NCI-H2171 treated with DMSO at 0.1 percent for 48 hours (cell line): ENCODE measurements at regions not wholly inside any gene's neighbourhood (a gene's known extent, or its start where the extent isn't known, plus 50 kb on each side); places are given as distances from the start of the nearest gene placed in this dataset.

Experiments used
- DNase-seq: peaks from one replicate; lab custom pipeline; 2025; lab: John Stamatoyannopoulos, UW

DNA sequence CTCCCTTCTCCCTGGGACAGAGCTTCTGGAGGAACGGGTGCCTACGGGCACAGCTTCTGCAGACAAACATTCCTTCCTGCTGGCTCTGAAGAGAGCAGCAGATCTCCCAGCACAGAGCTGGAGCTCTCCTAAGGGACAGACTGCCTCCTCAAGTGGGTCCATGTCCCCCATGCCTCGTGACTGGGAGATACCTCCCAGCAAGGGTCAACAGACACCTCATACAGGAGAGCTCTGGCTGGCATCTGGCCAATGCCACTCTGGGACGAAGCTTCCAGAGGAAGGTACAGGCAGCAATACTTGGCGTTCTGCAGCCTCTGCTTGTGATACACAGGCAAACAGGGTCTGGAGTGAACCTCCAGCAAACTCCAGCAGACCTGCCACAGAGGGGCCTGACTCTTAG is 227.9 kb downstream of the SPATA31D1 start:
- no peak for DNase-seq

DNA sequence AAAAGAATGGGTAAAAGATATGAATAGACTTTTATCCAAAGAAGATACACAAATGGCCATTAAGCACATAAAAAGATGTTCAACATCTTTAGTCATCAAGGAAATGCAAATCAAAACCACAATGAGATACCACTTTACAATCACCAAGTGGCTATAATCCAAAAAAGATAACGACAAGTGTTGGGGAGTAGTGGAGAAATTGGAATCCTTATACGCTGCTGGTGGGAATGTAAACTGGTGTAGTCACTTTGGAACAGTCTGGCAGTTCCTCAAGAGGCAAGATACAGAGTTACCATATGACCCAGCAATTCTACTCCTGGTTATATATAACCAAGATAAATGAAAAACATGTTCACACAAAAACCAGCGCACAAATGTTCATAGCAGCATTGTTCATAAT is 234.9 kb downstream of the SPATA31D1 start:
- no peak for DNase-seq

DNA sequence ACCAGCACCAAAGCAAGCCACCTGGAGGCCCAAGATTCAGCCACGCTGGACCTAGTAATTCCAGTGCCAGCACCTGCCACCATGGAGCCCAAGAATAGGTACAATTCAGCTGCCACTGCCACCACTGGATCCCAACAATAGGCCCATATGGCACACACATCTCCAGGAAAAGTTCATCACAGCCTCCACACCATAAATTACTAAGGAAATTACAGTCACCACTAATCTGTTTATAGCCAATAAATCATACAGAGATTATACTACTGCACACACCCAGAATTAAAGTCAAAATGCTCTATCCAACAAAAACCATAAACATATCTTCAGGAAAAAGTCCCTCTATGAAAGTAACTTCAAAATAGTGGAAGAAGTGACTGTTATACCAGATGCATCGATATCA is 242.8 kb downstream of the SPATA31D1 start:
- DNase-seq: no peak

DNA sequence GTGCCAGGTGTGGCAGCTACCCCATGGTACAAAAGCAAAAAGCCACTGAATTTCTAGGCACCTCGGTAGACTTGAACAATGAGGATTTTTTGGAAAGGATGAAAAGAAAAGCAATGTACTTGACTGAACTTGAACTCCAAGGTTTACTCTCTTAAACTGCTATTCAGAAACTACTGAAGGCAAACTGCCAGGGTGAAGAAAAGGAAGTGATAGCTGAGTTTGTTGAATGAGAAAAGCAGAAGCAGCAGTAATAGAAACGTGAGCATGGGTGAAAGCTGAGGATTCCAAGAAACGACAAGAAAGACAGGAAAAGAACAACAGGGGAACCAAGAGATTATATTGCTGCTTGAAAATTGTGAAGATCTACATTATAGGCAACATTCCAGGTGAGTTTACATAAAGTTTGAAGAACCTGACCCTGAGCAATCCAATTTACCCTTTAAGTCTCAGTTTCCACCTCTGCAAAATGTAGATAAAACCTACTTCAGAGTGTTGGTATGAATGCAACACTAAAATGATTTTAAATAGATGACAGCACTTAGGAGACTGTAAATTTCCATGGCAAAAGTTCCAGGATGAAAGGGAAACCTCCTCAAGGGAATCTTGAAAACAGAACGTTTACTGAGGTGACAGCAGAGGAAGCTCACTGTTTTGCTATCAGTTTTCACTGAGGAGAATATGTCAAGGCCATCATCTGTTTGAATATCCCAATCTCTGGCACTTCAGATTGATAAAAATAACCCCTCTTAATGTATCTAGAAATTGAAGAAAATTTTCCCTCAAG is 245.8 kb downstream of the SPATA31D1 start:
- DNase-seq: peak; percentile 33

DNA sequence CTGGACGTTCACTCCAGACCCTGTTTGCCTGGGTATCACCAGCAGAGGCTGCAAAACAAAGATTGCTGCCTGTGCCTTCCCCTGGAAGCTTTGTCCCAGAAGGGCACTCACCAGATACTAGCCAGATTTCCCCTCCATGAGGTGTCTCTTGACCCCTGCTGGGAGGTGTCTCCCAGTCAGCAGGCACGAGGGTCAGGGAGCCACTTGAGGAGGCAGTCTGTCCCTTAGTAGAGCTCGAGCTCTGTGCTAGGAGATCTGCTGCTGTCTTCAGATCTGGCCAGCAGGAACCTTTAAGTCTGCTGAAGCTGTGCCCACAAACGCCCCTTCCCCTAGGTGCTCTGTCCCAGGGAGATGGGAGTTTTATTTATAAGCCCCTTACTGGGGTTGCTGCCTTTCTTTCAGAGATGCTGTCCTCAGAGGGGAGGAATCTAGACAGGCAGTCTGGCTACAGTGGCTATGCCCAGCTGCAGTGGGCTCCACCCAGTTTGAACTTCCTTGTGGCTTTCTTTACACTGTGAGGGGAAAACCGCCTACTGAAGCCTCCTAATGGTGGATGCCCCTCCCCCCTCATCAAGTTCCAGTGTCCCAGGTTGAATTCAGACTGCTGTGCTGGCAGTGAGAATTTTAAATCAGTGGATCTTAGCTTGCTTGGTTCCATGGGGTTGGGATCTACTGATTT is 253.9 kb downstream of the SPATA31D1 start:
- no peak for DNase-seq

DNA sequence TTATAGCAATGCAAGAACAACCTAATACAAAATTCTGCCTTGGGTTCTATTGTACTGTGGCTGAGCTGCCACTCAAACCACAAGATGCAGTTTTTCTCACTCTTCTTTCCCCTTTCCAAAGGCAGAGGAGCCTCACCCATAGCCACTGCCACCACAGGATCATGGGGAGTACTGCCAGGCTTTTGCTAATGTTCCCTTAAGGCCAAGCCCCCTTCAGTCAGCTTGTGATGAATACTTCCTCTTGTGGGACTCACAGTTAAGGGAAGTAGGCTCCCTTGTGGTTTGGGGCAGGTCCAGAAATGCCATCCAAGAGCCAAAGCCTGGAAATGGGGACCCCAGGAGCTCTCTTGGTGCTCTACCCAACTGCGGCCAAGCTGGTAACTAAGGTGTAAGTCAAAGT is 258.7 kb downstream of the SPATA31D1 start:
- no peak for DNase-seq

DNA sequence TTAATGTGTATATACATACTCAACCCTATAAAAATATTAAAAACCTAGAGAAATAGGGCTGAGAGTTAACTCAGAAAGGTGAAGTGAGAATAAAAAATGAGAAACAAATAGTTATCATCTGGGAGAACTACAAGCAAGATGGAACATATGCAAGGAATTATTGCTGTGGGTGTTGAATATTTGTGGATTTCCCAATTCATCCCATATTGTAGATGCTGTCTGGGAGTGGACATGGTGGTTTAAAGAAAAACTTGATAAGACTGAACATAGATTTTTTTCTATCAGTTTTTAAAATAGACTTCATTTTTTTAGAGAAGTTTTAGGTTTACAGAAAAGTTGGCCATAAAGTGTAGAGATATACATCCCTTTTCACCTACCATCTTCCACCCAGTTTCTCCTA is 263.5 kb downstream of the SPATA31D1 start:
- DNase-seq: no peak

DNA sequence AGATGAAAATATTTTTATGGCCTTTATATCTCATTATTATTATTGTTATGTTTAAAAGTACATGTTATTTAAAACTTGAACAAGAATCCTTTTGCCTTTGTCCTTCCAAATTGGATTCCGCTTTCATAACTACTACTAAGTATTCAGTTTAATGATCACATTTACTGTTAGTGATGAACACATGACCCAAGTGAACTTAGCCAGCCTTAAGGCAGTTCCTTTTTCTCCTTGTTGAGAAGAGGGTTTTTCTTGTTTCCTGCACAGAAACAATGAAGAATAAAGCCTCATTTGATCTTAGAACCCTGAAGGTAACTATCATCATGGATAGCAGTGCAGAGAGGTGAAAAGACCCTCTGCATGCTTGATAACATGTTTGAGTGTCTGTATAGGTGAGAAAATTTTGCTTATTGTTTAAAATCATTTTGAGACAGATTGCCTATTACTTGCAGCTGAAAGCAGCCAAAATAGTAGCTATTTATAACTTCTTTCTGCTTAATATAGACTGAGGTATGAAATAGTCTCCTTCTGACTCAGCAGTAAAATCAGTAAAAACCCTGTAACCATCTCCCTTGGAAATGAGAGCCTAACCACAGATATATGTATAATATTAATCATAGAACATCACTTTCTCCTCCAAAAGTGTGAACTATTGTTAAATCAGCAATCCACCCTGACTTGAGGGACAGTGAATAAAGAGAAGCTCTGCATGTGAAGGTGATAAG is 266.2 kb downstream of the SPATA31D1 start:
- DNase-seq: no peak

DNA sequence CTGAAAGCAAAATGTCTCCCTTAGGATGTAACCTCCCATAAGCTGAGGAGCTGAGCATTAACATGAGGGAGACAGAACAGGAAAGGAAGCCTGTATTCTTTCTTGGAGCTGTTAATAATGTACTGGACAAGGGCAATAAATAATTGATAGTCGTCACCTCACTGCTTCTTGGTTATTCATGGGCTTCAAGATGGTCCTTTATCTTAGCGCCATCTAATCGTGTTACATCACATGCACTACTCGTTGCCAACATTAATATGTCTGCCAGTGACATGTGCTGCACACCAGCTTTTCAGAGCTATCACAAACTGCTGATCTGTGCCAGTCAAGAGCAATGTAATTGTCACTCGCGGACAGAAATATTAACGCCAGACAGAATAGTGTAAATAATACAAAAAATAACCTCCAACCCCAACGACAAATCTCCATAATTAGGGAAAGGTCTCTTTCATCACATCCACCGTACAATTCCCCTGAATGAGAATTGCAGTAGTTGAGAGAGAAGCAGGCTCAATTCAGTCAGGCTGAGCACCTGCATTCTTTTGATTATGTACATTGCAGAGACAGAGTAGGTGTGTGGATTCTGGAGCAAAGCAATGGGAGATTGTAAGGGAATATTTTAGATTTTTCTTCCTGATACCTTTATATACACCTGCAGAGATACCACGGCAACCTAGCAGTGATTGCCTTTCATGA is 267.1 kb downstream of the SPATA31D1 start:
- DNase-seq: no peak

DNA sequence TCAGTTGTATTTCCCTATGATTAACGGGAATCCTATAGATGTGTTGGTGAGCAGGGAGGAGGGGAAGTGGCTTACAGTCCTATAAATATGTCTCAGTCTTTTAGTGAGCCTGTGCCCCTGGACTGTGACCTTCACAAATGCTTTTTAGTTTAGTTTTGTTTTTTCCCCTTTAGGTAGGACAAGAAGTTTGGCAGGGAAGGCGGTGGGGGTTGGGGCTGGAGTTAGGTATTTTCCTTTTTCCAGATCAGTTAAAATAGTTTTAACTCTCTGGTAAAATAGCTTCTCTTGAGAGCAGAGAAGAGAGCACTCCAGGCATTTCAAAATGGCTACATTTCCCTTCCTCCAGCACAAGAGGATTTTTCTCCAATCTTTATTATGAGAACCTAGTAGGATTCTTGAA is 272.1 kb downstream of the SPATA31D1 start:
- no peak for DNase-seq

DNA sequence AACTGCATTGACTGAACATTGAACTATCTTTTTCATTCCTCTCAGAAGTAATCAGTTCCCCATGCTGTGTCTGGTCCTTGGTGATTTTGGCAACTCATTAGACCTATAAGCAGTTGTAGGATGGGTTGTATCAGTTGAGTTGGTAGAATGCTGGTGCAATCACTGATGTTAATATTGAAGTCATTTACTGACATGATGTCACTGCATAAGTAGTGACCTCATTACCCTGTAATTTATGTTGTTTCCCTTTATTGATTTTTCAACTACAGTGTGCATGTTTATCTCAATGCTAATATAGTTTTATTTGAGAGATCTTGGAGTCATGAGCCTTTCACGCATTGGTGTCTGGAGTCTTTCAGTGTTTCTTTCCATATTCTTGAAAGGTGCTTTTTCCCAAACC is 275.0 kb downstream of the SPATA31D1 start:
- no peak for DNase-seq

DNA sequence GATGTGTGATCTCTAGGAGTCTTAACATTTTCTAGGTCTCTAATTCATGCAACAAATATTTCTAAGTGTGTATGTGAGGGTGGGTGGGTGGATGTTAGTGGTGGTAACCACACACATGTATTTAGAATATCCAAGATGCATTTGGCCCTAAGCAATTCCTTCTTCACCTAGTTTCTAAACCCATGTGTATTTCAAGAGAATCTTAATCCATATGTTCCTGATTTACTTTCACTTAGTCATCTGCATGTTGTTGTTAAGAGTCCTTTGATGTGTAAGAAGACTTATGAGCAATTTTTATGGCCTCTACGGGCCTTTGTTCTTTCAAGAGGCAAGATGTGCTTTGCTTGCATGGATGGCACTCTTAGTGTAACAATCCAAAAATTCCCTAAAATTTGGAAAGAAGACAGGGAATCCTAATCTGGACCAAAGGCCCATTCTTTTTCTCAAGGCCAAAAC is 282.6 kb downstream of the SPATA31D1 start:
- no peak for DNase-seq

DNA sequence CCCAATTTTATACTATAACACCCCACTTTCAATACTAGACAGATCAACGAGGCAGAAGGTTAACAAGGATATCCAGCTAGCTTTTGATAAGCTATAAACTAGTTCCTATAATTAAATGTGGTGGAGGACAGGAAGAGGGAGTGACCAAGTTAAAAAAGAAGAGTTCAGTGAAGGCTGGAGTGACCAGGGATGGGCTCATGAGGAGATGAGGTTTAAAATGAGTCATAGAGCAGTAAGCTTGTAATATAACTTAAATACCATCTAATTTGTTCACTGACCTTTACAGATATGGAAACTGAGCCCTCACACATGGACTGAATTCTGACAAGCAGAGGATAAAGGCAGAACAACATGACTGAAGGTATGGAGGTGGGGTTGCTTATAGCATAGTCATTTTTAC is 284.5 kb downstream of the SPATA31D1 start:
- no peak for DNase-seq

DNA sequence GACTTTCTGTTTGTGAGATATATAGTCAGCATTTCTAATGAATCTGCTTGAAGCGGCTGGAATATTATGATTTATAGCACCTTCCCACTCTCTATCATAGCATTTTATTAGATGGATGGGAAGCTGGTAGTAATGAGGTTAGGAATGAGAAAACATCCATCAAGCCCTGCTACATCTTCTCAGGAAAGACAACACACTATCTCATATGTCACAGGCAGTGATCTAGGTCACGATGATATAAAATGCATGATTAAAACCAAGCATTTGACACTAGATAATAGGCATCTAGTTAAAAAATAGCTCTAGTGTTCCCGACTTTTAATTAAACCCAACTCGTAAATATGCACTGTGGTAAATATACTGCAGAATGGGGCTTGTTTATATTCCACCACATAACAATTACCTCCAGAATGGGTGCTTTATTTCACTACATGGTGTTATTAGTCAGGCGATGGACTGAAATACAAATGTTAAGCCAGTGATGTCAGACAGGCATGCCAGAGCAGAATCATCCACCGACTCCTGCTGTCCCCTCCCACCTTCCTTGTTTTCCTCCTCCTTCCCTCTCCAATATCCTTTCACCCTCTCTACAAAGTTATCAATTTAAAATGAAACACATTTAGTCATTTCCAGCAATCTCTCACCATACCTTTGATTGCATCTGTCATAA is 286.8 kb downstream of the SPATA31D1 start:
- DNase-seq: no peak

DNA sequence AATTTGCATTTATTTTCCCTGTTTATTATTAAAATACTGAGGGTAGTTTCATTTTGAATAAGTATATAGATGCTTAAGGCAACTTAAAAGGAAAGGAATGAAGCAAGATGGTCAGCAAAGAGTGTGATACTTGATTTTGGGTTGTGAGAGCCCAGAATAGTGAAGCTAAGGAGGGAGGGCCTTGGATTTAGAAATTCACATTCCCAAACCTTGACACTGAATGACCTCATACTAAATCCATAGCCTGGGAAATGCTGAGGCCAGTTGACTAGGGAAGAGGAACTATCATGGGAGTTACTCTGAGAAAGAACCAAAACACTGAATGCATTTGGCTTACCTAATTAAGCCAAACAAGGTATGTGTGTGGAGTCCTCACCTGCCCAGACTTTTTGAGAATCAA is 292.5 kb downstream of the SPATA31D1 start:
- DNase-seq: no peak

DNA sequence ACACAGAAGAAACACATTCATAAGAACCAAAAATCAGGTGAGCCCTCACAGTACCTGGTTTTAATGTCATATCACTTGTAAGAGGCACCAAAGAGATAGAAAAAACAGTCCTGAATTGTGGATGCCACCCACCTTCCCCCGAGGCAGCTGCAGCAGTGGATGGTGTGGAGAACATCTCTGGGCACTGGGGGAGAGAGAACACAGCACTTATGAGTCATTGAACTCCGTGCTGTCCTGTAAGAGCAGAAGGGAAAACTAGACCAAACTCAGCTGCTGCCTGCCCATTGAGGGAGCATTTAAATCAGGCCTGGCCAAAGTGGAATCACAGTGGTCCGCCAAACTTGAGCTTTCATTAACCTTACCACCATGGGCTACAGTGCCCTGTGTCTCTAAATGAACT is 296.2 kb downstream of the SPATA31D1 start:
- DNase-seq: no peak

DNA sequence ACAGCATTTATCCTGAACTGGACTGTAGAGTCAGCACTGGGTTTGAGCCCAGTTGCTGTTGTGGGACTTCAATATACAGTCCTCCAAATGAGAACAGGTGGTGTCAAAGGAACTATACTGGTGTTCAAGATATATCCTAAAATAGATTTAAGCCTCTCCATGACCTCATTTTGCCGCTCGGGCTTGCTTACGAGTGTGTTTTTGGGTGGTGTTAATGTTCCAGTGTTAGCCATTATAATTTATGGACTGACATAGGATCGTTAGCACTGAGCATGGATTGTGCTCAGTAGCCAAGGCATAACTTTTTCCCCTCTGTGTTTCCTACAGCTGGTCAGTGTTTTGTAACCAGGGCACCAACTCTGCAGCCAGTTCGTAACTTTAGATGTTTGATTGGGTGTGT is 306.6 kb downstream of the SPATA31D1 start:
- no peak for DNase-seq

DNA sequence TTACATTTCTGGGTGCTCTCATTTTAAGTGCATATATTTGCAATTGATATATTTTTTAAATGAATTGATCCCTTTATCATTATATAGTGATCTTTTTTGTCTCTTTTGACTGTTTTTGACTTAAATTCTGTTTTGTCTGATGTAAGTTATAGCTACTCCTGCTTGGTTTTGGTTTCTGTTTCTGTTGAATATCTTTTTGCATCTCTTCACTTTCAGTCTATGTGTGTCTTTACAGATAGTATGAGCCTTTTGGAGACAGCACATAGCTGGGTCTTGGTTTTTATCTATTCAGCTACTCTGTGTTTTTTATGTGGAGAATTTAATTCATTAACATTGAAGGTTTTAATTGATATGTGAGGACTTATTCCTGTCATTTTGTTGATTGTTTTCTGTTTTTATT is 311.3 kb downstream of the SPATA31D1 start:
- no peak for DNase-seq

DNA sequence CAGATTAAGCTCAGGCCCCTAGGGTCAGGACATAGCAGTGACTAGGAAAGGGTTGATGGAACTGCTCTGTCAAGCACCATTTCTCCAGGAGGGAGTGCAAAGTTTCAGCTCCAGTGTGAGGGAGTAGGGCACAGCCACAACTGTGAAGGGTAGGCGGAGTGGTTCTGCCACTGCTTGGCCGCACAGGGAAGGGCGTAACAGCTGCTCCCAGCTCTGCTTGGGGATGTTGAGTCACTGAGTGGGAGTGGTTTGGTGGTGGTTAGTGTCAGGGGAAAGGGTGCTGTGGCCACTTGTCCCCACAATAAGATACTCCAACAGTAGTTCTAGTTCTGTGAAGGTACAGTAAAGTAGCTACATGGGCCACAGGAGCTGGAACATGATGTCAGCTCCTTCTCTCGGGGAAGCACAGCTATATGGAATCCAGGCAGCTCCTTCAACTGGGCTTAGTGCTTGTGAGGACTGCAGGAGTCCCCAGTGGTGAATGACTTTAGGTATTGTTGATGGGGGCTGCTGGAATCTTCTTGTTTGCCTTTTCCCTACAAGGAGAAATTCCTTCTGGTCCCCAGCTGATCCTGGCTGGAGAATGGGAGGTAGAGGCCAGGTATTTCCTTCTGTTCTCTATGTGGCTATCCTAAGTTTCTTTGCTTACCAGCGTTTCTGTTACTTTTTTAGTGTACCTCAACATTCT is 314.5 kb downstream of the SPATA31D1 start:
- DNase-seq: no peak

DNA sequence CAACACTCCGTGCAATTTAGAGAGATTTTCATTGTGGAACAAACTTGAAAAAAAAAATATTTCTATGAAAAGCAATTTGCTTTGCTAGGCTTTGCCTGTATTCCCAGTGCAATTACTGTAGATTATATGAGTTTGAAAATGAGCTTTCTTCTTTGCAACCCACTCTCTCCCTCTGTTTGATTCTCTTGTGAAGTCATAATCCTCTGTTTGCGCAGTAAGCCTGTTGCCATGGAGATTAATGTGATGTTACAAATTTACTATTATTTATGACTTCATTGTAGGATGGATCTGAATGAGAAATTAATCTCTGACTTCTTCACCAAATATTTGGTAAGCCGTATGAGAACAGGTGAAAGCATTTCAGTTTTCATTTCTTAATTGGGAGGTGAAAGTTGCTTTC is 320.3 kb downstream of the SPATA31D1 start:
- no peak for DNase-seq

DNA sequence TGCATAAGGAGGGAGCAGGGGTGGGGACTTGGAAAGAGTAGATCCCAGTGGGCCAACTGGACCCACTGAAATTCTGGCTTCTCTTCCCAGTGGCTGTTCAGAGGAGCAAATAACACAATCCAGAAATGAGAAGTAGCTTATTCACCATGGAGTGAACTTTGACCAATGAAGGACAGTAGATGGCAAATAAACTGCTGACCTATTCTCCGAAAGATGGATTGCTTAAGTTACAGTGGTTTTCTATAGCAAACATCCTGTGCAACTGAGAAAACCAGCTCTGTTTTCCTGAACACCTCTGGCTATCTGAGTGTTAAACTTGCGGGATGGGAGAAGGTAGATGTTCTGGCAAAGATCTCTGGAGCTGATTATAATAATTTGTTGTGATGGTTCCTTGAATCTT is 325.1 kb downstream of the SPATA31D1 start:
- no peak for DNase-seq
